HPDE6-E6E7 (cell line): ENCODE measurements at regions not wholly inside any gene's neighbourhood (a gene's known extent, or its start where the extent isn't known, plus 50 kb on each side); places are given as distances from the start of the nearest gene placed in this dataset.

Experiments used
- DNase-seq: peaks from one replicate; pipeline ENCODE4 v3.0.0; 2011; ENCODE audit warnings: missing footprints; ENCODE audit errors: extremely low spot score

DNA sequence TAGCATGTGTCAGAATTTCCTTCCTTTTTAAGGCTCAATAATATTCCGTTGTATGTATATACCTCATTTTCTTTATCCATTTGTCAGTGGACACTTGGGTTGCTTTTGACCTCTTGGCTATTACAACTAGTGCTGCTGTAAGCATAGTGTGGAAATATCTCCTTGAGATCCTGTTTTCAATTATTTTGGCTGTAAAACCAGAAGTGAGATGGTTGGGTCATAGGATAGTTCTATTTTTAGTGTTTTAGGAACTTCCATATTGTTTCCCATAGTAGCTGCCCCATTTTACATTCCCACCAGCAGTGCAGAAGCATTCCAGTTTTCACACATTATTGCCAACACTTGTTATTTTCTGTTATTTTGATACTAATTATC, 70.4 kb upstream of the C15orf39 start:
- no peak for DNase-seq

DNA sequence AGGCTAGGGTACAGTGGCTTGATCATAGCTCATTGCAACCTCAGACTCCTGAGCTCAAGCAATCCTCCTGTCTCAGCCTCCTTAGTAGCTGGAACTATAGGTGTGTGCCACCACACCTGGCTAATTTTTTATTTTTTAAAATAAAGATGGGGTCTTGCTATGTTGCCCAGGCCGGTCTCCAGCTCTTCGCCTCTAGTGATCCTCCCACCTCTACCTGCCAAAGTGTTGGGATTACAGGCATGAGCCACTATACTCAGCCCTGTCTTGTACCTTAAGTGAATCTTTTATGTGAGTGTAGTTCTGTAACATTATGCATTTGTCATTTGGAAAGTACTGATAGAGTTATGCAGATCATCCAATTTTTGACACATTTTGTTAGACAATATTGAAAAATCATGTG, 66.9 kb upstream of the C15orf39 start:
- DNase-seq = no peak

DNA sequence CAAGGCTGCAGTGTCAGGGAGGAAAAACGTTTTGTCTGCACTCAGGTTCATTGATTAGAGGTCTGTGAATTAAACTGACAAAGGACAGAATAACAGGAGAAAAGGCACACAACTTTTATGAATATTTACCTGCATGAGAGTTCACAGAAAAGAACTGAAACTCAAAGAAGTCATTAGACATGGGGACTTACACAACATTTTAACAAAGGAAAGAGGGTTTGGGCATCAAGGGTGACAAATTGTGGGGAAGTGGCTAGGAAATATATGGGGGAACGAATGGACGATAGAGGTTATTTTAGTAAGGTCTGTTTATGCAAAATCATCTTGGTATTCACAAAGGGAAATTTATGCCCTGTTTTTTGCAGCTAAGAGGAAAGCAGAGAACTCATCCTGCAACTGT, 65.6 kb upstream of the C15orf39 start:
- DNase-seq = no peak

DNA sequence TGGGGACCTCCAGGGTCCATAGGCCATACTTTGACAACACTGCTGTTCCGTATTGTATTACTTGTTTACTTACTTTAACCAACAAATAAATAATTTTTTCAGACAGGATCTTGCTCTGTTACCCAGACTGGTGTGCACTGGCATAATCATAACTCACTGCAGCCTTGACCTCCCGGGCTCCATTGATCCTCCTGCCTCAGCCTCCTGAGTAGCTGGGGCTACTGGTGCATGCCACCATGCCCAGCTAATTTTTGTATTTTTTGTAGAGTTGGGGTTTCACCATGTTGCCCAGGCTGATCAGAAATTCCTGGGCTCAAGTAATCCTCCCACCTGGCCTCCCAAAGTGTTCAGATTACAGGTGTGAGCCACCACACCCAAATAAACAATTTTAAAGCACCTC, 64.9 kb upstream of the C15orf39 start:
- no peak for DNase-seq

DNA sequence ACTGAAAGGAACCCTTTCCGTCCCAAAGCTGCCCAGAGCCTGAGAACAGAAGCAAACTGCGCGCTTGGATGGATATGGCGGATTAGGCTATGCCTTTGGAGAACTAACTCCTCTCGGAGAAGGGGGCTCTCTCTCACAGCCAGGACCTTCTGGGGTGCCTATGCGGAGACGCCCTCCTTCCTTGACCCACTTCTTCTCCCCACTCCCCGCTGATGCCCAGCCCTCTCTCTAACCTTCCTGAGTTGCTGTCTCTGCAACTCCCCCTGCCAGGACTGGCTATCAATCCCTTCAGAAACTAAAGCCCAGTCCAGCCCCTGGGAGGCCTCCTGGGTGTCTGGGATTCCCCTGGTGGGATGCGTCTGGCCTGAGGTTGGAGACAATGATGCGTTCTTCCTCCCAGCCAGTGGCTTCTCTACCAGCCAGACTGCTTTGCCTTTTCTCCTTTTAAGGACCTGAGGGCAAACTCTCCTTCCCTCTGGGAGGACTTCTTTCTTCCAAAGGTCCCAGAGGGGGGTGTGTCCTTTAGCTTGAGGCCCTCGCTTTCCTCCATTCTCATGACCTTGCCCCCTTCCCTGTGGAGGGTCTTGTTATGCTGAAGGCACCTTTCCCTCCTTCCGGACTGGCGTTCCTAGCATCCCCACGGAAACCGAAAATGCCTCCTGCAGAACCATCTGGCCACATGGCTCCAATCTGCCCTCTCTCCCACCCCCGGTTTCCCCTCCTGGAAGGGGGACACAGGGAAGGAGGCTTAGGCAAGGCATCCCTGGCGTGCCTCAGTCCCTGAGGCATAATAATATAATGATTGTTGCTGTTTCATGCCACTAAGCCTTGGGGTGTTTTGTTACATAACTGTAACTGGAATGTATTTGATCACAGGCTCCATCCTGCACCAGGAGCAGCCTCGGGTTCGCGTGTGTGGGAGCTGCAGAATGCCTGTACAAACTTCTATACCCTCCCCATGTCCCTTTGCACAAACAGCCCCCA, 63.4 kb upstream of the C15orf39 start:
- no peak for DNase-seq

DNA sequence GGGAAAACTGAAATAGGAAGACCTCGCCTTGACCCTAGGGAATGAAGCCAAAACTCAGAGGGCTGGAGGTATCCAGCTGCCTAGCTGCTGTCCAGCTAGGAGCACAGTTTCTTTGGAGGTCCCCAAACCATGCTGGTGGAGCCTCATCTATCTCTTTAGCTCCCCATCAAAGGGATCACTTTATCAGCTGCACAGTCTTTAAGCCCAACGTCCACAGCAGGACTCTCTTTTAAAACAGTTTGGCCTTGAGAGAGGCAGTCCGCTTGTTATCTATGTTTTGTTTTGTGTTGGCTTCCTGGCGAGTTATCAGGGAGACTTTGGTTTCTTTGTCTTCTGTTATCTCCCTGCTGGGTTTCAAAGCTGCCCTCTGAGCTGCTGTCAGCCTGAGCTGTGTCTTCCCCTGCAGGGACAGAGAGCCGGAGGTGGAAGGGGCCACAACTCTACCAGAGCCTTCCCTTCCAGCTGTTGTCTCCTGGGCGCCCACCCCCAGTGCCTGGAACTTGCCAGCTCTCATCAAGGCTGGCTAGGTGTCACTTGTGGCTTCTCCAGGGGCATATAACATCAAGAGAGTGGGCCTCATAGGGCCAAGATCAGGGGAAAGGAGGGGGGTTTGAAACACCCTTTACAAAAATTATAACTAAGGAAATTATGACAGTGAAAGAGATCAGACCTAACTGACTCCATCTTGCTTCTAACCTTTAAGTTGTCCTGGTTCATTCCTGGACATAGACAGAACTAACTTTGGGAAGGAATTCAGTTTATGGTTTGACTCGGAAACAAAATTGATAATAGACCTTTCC, 61.4 kb upstream of the C15orf39 start:
- DNase-seq = no peak

DNA sequence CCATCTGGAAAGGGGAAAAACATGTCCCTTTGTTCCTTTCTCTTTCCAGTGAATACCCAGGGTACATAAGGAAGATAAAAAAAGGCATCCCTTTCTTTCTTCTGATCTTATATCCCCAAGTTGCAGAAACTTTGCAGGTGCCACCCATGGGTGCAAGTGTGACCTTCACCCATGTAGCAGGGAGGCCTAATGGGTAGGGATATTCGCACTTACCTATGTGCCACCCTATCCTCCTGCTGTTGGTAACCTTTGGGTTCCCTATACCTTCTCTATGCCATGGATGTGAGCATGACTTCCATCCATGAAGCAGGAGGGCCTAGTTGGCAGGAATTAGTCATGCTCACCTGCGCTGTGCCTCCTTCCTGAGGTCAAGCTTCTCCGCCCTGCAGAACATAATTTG, 59.2 kb upstream of the C15orf39 start:
- DNase-seq = no peak

DNA sequence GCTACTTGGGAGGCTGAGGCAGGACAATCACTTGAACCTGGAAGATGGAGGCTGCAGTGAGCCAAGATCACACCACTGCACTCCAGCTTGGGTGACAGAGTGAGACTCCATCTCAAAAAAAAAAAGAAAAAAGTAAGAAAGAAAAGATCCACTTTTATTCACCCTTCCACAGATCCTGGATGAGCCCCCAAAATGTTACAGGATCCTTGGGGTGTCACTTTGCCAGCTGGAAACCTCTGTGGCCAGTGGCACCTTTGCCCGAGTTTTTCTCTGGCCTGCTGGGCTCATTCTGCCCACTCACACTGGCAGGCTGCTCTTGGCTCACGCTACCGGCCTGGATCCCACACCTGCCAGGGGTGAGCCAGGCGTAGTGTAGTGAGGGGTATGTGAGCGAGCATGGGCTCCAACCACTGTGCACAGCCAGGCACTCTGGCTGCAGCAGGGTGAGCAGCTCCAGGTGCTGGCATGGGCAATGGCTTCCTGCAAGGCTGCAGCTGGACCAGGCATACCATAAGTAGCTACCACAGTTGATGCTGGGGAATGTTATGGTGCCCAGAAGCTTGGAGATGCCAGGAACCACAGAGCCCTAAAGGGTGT, 57.8 kb upstream of the C15orf39 start:
- no peak for DNase-seq

DNA sequence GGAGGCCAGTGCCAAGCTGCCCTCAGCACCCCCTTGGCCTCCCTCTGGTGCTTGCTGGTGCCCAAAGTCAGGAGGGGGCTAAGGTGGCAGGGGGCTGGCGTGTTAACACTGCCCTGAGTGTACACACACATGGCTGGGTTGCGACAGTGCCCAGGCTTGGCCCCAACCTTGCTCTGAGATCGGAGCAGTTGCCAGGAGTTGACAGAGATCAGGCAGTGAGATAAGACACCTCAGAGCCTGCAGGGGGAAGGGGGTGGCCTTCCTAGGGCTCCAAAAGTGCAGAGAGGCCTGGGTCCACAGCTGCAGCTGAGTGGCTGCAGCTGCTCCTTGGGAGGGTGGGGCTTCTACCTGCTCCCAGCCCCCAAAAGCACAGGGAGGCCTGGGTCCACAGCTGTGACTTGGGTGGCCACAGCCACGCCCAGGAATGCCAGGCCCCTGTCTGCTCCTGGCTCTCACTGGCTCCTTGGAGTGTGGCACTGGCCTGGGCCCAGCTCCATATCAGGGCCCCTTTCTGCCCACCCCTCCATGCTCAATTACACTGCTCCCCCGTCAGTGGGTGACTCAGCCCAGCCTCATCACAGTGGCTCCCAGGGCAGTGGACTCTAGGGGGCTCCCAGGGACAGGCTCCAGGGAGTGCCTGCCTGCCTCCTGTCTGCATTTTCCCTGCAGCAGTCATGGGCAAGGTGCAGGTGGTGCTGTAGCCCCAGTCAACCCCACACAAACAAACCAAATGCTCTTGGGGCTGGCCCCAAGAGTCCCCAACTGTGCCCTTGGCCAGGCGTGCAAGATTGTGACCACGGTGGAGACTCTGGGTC, 56.4 kb upstream of the C15orf39 start:
- DNase-seq = no peak

DNA sequence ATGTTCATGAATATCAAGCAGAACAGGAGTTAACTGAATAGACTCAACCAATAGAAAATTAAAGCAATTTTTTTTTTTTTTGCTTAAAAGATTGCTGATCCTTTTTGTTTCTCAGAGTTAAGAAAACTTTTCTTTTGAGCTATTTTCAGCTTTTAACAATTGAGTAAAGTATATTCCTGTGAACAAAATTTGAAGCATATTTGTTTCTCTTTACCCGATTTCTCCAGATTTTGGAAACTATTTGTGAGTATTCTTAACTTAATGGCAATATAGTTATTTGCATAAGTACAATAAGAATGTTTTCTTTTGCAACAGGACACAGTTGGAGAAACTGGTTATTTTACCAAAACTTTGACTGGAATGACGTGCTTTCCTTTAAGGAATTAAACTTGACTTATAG, 53.4 kb upstream of the C15orf39 start:
- no peak for DNase-seq

DNA sequence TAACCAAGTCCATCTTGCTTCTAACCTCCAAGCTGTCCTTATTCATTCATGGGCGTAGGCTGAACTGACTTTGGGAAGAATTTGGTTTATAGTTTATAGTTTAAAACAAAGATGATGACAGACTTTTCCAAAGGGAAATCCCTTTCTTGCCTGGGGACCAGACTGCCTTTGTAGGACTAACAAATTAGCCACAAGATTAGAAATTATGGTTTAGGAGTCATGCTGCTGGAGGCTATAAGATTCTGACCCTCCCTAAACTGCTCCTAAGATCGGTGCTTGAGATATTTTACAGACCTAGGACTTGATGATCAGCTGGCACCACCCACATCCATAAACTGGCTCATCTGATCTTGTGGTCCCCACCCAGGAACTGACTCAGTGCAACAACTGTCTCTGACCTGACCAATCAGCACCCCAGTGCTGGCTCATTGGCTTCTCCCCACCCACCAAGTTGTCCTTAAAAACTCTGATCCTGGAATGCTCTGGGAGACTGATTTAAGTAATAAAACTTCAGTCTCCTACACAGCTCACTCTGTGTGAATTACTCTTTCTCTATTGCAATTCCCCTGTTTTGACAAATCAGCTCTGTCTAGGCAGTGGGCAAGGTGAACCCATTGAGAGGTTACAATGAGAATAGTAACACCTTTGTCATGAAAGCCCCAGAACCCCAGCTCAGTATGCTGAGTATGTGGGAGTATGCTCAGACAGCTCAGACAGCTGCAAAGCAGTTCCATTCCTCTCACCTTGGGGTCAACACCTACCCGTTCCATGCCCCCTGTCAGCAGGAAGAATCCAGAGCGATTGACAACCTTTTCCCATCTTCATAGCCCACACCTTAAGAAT, 51.6 kb upstream of the C15orf39 start:
- no peak for DNase-seq

DNA sequence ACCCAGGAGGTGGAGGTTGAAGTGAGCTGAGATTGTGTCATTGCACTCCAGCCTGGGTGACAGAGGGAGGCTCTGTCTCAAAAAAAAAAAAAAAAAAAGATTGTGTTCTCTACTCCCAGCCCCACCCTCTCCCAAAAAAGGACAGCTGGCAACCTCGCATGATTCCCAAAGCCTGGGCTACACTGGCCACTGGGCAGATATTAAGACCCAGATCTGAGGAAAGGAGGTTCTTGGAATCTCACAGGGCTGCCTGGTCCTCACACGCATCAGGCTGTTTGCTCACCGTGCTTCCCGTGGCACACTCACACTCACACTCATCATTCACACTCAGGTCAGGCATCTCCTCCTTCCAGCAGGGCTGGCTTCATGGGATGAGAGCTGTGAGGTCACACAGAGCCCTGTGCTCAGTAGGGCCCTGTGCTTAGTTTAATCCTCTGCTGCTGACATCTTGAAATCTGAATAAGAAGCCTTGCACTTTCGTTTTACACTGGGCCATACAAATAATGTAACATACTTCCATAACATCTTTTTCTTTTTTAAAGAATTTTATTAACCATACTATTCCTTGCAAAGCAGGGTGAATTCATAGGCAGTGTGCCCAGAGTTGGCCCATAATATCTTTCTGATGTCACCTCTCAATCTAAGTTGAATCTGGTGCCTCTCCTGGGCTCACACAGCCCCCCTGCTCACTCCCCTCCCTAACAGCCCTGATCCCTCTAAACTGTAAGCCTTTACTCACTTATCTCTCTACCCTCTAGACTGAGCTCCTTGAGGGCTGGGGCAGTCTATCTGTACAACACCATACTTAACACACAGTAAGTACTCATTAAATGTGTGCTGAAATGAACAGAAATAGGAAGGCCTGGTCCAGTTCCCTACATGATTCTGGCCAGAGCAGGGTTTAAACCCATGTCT, 50.2 kb upstream of the C15orf39 start:
- DNase-seq = no peak
